Upper lobe of left lung (tissue), 6 donors: ENCODE measurements at regions not wholly inside any gene's neighbourhood (a gene's known extent, or its start where the extent isn't known, plus 50 kb on each side); places are given as distances from the start of the nearest gene placed in this dataset.

Experiments
- ATAC-seq, 2 donors: fragments of 200-7000 bp; cut with Tn5 transposase; one replicate each; pipeline ENCODE4 v1.9.1; 2022; ENCODE audit warnings: mild to moderate bottlenecking in 2 of 2, moderate library complexity in 2 of 2; ENCODE audit not compliant: low FRiP score in 2 of 2
- DNase-seq, 2 donors: peaks; one replicate each; pipeline ENCODE4 v3.0.0-alpha.2; 2019 to 2020
- H3K27ac ChIP-seq, 4 donors: fragments of 200-600 bp; sonication (generic); one replicate each; pipeline ENCODE4 v1.5.1; 2016 to 2019
- H3K27me3 ChIP-seq, 4 donors: fragments of 200-600 bp; sonication (generic); one replicate each; pipeline ENCODE4 v1.5.1; 2017 to 2019
- H3K36me3 ChIP-seq, 4 donors: fragments of 200-600 bp; sonication (generic); one replicate each; pipeline ENCODE4 v1.5.1; 2016 to 2019
- H3K4me1 ChIP-seq, 4 donors: fragments of 200-600 bp; sonication (generic); one replicate each; pipeline ENCODE4 v1.5.1; 2018 to 2019
- H3K4me3 ChIP-seq, 4 donors: fragments of 200-600 bp; sonication (generic); one replicate each; pipeline ENCODE4 v1.5.1; 2017 to 2019; ENCODE audit warnings: mild to moderate bottlenecking in 2 of 4, moderate library complexity in 1 of 4
- H3K9me3 ChIP-seq, 4 donors: fragments of 200-600 bp; sonication (generic); one replicate each; pipeline ENCODE4 v1.5.1; 2018 to 2019
- EP300 ChIP-seq, 4 donors: sonication (generic); formaldehyde crosslinking; IDR thresholded peaks; one replicate each; pipeline ENCODE4 v1.5.1; 2017; ENCODE audit warnings: antibody characterized with exemption in 4 of 4, control low read depth in 2 of 4
- POLR2A ChIP-seq, 4 donors: fragments of 450-650 bp; IDR thresholded peaks; one replicate each; pipeline ENCODE4 v1.5.1; 2016 to 2017; ENCODE audit warnings: antibody characterized with exemption in 4 of 4, mild to moderate bottlenecking in 2 of 4
- POLR2AphosphoS5 ChIP-seq, 2 donors: sonication (generic); formaldehyde crosslinking; IDR thresholded peaks; one replicate each; pipeline ENCODE4 v1.5.1; 2017; ENCODE audit warnings: antibody characterized with exemption in 2 of 2
- WGBS, 2 donors: methylation state at CpG; one replicate each; pipeline ENCODE4 v1.1.5; 2017 to 2018; 5-methylcytosine and 5-hydroxymethylcytosine counted together
- TF ChIP-seq, protein P1 (sequence below), 6 experiments: fragments of 450-650 bp in 4 of 6; fragments of 200-600 bp in 2 of 6; sonication (generic) in 2 of 6; IDR thresholded peaks; one replicate each; pipeline ENCODE4 v1.5.1; 2016 to 2019; ENCODE audit warnings: antibody characterized with exemption in 6 of 6
- donor health status: DM: no; HTN: no; CAD: no; lungs with moderate emphysema.
- donor health status: DM: no; HTN: yes; CAD: no; lungs with severe emphysema.

GRCh38 chr14:53581504-53581903, 375.1 kb downstream of the BMP4 start:
- 73 to 83% methylated on average over 1 of the region's 1 CpG for WGBS, 2 donors
- DNase-seq, result no peak
- ATAC-seq, result no peak

GRCh38 chr14:53571641-53572328, 384.8 kb downstream of the BMP4 start:
- H3K27ac ChIP-seq, result no peak overlapping the region
- H3K4me3 ChIP-seq, result no peak overlapping the region
- ATAC-seq (no peak), DNase-seq (no peak)
- TF ChIP-seq POLR2AphosphoS5 (IDR thresholded peaks at IDR 0.05) (no peak), POLR2A (IDR thresholded peaks at IDR 0.05) (no peak), EP300 (IDR thresholded peaks at IDR 0.05) (no peak)
- TF ChIP-seq, protein P1, sequence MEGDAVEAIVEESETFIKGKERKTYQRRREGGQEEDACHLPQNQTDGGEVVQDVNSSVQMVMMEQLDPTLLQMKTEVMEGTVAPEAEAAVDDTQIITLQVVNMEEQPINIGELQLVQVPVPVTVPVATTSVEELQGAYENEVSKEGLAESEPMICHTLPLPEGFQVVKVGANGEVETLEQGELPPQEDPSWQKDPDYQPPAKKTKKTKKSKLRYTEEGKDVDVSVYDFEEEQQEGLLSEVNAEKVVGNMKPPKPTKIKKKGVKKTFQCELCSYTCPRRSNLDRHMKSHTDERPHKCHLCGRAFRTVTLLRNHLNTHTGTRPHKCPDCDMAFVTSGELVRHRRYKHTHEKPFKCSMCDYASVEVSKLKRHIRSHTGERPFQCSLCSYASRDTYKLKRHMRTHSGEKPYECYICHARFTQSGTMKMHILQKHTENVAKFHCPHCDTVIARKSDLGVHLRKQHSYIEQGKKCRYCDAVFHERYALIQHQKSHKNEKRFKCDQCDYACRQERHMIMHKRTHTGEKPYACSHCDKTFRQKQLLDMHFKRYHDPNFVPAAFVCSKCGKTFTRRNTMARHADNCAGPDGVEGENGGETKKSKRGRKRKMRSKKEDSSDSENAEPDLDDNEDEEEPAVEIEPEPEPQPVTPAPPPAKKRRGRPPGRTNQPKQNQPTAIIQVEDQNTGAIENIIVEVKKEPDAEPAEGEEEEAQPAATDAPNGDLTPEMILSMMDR (IDR thresholded peaks at IDR 0.05), result no peak
- H3K36me3 ChIP-seq, result no peaks in the 10 kb centered on the region
- H3K27me3 ChIP-seq, result no peaks in the 10 kb centered on the region
- H3K4me1 ChIP-seq, result no peaks in the 10 kb centered on the region
- no peaks in the 10 kb centered on the region for H3K9me3 ChIP-seq
- 56 to 62% methylated on average over 5 of the region's 5 CpGs for WGBS, 2 donors

More at GRCh38 chr14:53581504-53581903, 375.1 kb downstream of the BMP4 start:
- H3K27ac ChIP-seq, result no peak overlapping the region
- no peaks in the 10 kb centered on the region for H3K4me1 ChIP-seq
- no peaks in the 10 kb centered on the region for H3K36me3 ChIP-seq
- no peaks in the 10 kb centered on the region for H3K9me3 ChIP-seq
- H3K27me3 ChIP-seq, result no peaks in the 10 kb centered on the region
- TF ChIP-seq POLR2AphosphoS5 (IDR thresholded peaks at IDR 0.05) (no peak), POLR2A (IDR thresholded peaks at IDR 0.05) (no peak), EP300 (IDR thresholded peaks at IDR 0.05) (no peak)
- TF ChIP-seq, protein P1 (IDR thresholded peaks at IDR 0.05), result no peak
- no peak overlapping the region for H3K4me3 ChIP-seq

DNA sequence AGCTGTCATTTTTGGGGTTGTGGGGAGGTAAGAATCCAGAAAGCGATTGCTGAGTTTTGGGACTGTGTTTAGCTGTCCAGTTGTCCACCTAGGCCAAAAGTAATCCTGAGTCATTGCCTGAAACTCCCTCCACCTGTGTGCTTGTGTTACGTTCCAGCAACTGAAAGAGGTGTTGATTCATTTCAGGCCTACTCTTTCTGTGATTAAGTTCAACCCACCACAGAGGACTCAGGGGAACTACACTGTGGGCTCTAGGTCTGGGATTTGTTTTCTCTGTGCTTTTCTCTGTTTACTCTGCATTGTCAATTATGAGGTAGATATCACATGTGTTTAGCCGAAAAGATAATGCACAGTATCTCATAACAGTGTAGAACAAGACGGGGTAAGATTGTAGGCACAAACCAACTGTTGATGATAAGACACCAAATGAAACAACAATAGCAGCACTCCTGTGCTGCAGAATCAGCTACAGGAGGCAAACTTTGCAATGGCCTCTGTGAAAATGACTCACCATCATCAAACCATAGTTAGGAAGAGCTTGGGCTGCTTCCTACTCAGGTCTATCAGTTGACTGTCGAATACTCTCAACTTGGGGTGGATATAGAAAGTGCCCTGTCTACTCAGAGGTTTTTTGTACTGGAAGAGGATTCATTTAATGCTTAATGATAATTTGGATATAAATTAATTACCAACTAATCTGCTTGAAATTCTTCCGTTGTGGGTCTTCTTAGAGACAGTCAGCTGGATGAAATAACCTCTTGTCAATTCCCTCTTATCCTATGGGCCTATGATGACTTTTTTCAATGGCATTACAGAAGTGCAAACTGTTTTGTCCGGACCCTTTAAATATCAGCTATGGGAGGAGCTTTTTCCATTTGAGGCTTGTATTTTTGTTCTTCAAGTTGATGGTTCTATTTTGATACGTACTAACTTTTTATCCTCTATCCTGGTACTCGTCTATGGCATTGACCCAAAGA, 385.9 kb downstream of the BMP4 start:
- 70 to 84% methylated on average over 8 to 9 of the region's 9 CpGs for WGBS, 2 donors
- no peak for ATAC-seq

GRCh38 chr14:53569446-53569845, 387.2 kb downstream of the BMP4 start:
- ATAC-seq (no peak), DNase-seq (no peak)
- Histone ChIP-seq H3K36me3 (no peaks in the 10 kb centered on the region), H3K4me1 (no peaks in the 10 kb centered on the region), H3K9me3 (no peaks in the 10 kb centered on the region), H3K4me3 (no peak overlapping the region), H3K27me3 (no peaks in the 10 kb centered on the region), H3K27ac (no peak overlapping the region)
- no peak for TF ChIP-seq POLR2AphosphoS5 (IDR thresholded peaks at IDR 0.05)
- TF ChIP-seq, protein P1 (IDR thresholded peaks at IDR 0.05), result no peak
- no peak for TF ChIP-seq POLR2A (IDR thresholded peaks at IDR 0.05)
- TF ChIP-seq EP300 (IDR thresholded peaks at IDR 0.05), result no peak
- WGBS, 2 donors, result 53 to 68% methylated on average over 2 of the region's 2 CpGs

More for the DNA sequence above, 385.9 kb downstream of the BMP4 start:
- Histone ChIP-seq H3K9me3 (no peaks in the 10 kb centered on the region), H3K4me1 (no peaks in the 10 kb centered on the region), H3K27me3 (no peaks in the 10 kb centered on the region), H3K27ac (no peak overlapping the region), H3K36me3 (no peaks in the 10 kb centered on the region), H3K4me3 (no peak overlapping the region)
- no peak for TF ChIP-seq POLR2A (IDR thresholded peaks at IDR 0.05)
- no peak for TF ChIP-seq POLR2AphosphoS5 (IDR thresholded peaks at IDR 0.05)
- no peak for TF ChIP-seq EP300 (IDR thresholded peaks at IDR 0.05)
- TF ChIP-seq, protein P1 (IDR thresholded peaks at IDR 0.05), result no peak
- DNase-seq, result no peak
